Gastrocnemius medialis (tissue), 4 donors: ENCODE measurements at regions not wholly inside any gene's neighbourhood (a gene's known extent, or its start where the extent isn't known, plus 50 kb on each side); places are given as distances from the start of the nearest gene placed in this dataset.
"Not testable (repeated sequence)": the region's sequence is repeated elsewhere in the genome, so short reads cannot be mapped to it uniquely, and the experiment has no call there.

ENCODE experiments used
- POLR2A ChIP-seq, 2 donors: fragments of 450-650 bp; IDR thresholded peaks; one replicate each; pipeline ENCODE4 v1.6.1; 2017; ENCODE audit warnings: antibody characterized with exemption in 2 of 2, mild to moderate bottlenecking in 2 of 2, moderate library complexity in 2 of 2
- TF ChIP-seq, protein P1 (sequence below), 5 experiments: fragments of 450-650 bp in 3 of 5; fragments of 200-600 bp in 2 of 5; sonication (generic) in 2 of 5; IDR thresholded peaks in 4 of 5; conservative IDR thresholded peaks in 1 of 5; 1 replicate in 4 of 5; 2 replicates in 1 of 5; pipeline ENCODE4 v1.5.1; 2016 to 2019; ENCODE audit warnings: antibody characterized with exemption in 5 of 5, mild to moderate bottlenecking in 3 of 5, moderate library complexity in 3 of 5

DNA sequence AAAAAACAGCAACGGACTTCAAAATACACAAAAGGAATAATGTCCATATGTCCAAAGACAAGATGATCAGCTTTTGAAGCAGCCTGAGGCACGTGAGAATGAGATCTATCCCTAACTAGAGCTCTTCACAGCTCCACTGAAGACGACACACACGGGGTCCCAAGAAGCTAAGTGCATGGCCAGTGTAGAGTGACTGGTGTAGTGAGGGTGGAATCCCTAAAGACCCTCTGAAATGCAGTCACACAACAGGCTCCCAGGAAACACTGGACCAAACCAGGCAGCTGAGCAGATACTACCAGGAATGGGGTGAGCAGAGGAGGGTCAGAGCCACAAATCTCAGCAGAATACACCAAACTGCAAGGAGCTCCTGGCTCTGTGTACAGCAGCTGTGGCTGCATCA lies 932.4 kb upstream of the ZNF722 start:
- TF ChIP-seq, protein P1, sequence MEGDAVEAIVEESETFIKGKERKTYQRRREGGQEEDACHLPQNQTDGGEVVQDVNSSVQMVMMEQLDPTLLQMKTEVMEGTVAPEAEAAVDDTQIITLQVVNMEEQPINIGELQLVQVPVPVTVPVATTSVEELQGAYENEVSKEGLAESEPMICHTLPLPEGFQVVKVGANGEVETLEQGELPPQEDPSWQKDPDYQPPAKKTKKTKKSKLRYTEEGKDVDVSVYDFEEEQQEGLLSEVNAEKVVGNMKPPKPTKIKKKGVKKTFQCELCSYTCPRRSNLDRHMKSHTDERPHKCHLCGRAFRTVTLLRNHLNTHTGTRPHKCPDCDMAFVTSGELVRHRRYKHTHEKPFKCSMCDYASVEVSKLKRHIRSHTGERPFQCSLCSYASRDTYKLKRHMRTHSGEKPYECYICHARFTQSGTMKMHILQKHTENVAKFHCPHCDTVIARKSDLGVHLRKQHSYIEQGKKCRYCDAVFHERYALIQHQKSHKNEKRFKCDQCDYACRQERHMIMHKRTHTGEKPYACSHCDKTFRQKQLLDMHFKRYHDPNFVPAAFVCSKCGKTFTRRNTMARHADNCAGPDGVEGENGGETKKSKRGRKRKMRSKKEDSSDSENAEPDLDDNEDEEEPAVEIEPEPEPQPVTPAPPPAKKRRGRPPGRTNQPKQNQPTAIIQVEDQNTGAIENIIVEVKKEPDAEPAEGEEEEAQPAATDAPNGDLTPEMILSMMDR (IDR thresholded peaks at IDR 0.05 in 4 of 5, conservative IDR thresholded peaks at IDR 0.05 in 1 of 5): not testable (repeated sequence)
- TF ChIP-seq POLR2A (IDR thresholded peaks at IDR 0.05): not testable (repeated sequence)
